ENCODE measurements at regions not wholly inside any gene's neighbourhood (a gene's known extent, or its start where the extent isn't known, plus 50 kb on each side); places are given as distances from the start of the nearest gene placed in this dataset.

DNA sequence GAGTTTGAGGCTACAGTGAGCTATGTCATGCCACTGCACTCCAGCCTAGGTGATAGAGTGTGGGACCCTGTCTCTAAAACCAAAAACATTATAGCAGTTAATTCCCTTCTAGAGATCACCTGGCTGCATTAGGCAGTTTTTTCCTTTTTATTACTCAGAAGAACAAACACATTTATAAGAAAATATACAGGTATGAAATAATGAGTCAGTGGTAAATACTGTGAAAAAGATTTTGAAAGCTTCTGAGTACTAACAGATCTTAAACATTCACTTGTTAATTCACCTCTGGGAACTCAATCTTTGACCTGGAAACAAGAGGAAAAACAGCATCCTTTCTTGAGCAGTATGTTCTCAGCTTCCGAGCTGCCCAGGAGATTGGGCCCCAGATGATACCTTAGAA is 64.1 kb downstream of the UCHL1 start:
- TF ChIP-seq SP1 (IDR thresholded peaks at IDR 0.05; ENCODE audit: low read depth, low read length) (no peak), CHD1 (IDR thresholded peaks at IDR 0.05; ENCODE audit: low read depth, low read length) (no peak), CHD2 (IDR thresholded peaks at IDR 0.05; ENCODE audit: low read length) (no peak), EZH2 (IDR thresholded peaks at IDR 0.05; ENCODE audit: low read depth, low read length, severe bottlenecking) (no peak), CEBPB (IDR thresholded peaks at IDR 0.05; ENCODE audit: low read depth, low read length) (no peak)
- TF ChIP-seq, protein P1, sequence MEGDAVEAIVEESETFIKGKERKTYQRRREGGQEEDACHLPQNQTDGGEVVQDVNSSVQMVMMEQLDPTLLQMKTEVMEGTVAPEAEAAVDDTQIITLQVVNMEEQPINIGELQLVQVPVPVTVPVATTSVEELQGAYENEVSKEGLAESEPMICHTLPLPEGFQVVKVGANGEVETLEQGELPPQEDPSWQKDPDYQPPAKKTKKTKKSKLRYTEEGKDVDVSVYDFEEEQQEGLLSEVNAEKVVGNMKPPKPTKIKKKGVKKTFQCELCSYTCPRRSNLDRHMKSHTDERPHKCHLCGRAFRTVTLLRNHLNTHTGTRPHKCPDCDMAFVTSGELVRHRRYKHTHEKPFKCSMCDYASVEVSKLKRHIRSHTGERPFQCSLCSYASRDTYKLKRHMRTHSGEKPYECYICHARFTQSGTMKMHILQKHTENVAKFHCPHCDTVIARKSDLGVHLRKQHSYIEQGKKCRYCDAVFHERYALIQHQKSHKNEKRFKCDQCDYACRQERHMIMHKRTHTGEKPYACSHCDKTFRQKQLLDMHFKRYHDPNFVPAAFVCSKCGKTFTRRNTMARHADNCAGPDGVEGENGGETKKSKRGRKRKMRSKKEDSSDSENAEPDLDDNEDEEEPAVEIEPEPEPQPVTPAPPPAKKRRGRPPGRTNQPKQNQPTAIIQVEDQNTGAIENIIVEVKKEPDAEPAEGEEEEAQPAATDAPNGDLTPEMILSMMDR (IDR thresholded peaks at IDR 0.05; ENCODE audit: control extremely low read depth in 1 of 3, insufficient read depth in 1 of 3, low read depth in 1 of 3, low read length in 3 of 3), result no peak
